Activated T-helper 2 cell treated with anti-CD3 and anti-CD28 coated beads, Interferon-gamma antibody, Interleukin-2, Interleukin-4, amounts not matched to agents 10 μg/mL and 5 μg/mL and 100 μg/mL, durations not matched to agents 14 hours and 24 hours and 36 hours (primary cell): ENCODE measurements at regions not wholly inside any gene's neighbourhood (a gene's known extent, or its start where the extent isn't known, plus 50 kb on each side); places are given as distances from the start of the nearest gene placed in this dataset.

Experiments
- DNase-seq: peaks from one replicate; pipeline ENCODE4 v3.0.0; 2021; ENCODE audit warnings: low spot score
- H3K27ac Mint-ChIP-seq: one replicate; pipeline ENCODE4 v1.8.0; 2021; ENCODE audit warnings: mixed read lengths
- H3K27me3 Mint-ChIP-seq: one replicate; pipeline ENCODE4 v1.8.0; 2021; ENCODE audit warnings: low read depth, mixed read lengths
- H3K36me3 Mint-ChIP-seq: one replicate; pipeline ENCODE4 v1.8.0; 2021; ENCODE audit warnings: low read depth, mixed read lengths
- H3K4me1 Mint-ChIP-seq: one replicate; pipeline ENCODE4 v1.8.0; 2021; ENCODE audit warnings: low read depth, mixed read lengths
- H3K4me3 Mint-ChIP-seq: one replicate; pipeline ENCODE4 v1.8.0; 2021; ENCODE audit warnings: low read depth, mild to moderate bottlenecking, moderate library complexity, mixed read lengths
- H3K9me3 Mint-ChIP-seq: one replicate; pipeline ENCODE4 v1.8.0; 2021; ENCODE audit warnings: mixed read lengths
- intact Hi-C: fragments of 100-400 bp; cut with micrococcal nuclease; formaldehyde crosslinking; loops from one replicate; pipeline ENCODE4 v1.15.1; 2023

DNA sequence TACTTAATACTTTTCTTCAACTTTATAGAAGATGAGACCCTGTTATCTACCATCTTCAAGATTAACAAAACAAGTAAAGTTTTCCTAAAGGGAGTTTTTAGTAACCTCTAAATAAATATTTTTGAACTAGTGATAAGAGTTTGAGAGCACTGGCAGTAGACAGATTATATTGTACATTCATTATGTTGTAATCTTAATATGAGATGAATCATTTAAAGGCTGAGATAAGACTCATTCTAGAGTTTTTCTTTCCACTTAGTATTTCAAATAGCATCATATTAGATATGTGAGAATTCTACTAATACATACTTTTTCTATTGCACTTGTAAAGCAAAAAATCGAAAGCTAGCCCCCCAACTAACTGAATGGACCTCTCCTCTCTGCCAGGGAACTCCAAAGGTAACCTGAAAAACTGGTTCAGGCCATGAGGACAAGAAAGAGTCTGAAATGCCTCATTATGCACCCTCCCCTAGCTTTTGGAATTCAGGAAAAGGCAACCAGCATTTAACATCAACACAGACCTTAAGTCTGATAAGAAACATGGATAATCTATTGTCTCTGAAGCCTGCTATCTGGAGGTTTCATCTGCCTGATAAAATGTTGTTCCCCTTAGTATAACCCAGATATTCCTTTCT is 875.4 kb upstream of the SLC10A2 start:
- peaks cover 20% of the 10 kb centered on the region for H3K9me3 Mint-ChIP-seq
- H3K4me3 Mint-ChIP-seq: no peak overlapping the region
- no peaks in the 10 kb centered on the region for H3K36me3 Mint-ChIP-seq
- no peak for DNase-seq
- no peaks in the 10 kb centered on the region for H3K27me3 Mint-ChIP-seq
- H3K4me1 Mint-ChIP-seq: no peaks in the 10 kb centered on the region
- intact Hi-C loops: no loop called here
- H3K27ac Mint-ChIP-seq: no peak overlapping the region

DNA sequence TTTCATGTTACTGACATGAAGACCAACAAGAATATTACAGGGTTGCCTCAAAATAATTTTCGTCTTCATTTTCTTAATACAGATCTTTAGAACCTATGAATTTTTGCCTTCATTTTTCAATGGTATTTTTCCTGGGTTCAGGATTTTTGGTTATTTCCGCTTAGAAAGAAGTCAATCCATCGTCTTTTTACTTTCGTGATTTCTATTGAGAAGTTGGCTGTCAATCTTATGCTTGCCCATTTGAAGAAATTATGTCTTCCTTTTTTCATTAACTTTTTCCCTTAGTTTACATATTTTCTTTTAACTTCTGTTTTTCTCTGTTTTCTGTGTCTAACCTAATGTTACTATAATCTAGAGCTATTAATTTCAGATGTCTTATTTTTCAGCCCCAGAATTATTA is 868.9 kb upstream of the SLC10A2 start:
- intact Hi-C loops: no loop called here
- Mint-ChIP-seq H3K27ac (no peak overlapping the region), H3K9me3 (peaks cover 9% of the 10 kb centered on the region), H3K27me3 (no peaks in the 10 kb centered on the region), H3K36me3 (no peaks in the 10 kb centered on the region), H3K4me1 (no peaks in the 10 kb centered on the region), H3K4me3 (no peak overlapping the region)
- DNase-seq: no peak

DNA sequence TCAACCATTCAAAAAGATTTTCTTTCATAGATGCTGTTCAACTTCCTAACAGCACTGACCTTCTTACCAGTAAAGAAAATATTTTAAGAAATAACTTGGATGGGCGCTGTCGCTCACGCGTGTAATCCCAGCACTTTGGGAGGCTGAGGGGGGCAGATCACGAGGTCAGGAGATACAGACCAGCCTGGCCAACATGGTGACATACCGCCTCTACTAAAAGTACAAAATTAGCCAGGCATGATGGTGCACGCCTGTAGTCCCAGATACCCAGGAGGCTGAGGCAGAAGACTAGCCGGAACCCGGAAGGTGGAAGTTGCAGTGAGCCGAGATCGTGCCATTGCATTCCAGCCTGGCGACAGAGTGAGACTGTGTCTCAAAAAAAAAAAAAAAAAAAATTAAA is 865.7 kb upstream of the SLC10A2 start:
- intact Hi-C loops: no loop called here
- no peak for DNase-seq
- Mint-ChIP-seq H3K36me3 (no peaks in the 10 kb centered on the region), H3K27me3 (no peaks in the 10 kb centered on the region), H3K9me3 (peaks cover 6% of the 10 kb centered on the region), H3K27ac (no peak overlapping the region), H3K4me1 (no peaks in the 10 kb centered on the region), H3K4me3 (no peak overlapping the region)

DNA sequence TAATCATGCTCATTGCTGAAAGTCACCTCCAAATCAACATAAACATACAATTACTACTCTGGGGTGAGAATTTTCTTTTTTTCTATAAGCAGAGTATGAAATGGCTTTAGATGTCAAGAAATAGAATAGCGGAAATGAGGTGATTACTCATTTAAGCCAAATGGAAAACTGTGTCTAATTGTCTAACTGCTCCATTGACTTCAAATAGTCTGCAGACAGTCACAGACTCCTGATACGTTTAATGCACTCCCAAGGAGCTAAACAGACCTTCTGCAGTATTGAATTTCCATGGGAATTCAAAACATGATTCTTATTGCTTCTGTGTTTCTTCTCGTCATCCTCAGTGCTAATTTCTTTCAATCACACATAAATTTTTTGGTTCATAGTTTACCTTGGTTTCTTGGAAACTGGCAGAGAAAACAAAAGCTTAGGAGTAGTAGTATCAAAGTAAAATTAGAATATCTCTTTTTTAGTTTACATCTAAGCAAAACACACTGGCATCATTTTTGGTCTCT is 865.2 kb upstream of the SLC10A2 start:
- Mint-ChIP-seq H3K9me3 (peaks cover 6% of the 10 kb centered on the region), H3K27me3 (no peaks in the 10 kb centered on the region), H3K4me3 (no peak overlapping the region), H3K27ac (no peak overlapping the region), H3K4me1 (no peaks in the 10 kb centered on the region), H3K36me3 (no peaks in the 10 kb centered on the region)
- DNase-seq: no peak
- intact Hi-C loops: no loop called here

DNA sequence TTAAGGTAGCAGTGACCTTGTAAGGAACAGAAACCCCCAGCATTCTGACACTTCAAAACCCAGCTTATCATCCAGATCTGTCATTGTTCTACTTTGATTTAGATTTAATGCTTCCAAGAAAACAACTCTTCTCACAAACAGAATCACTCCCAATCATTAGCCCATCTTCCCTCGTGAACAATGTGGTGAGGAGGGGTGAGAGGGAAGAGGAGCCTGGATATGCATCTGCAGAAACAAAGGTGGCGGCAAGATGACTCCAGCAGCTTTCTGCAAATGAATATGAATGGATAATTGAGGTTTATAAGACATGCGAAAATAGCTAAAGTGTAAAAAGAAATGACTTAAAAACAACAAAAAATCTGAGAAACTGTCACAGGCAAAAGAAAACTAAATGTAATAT is 859.9 kb upstream of the SLC10A2 start:
- intact Hi-C loops: no loop called here
- no peak for DNase-seq
- Mint-ChIP-seq H3K27me3 (no peaks in the 10 kb centered on the region), H3K27ac (no peak overlapping the region), H3K9me3 (peaks cover 23% of the 10 kb centered on the region), H3K4me3 (no peak overlapping the region), H3K36me3 (no peaks in the 10 kb centered on the region), H3K4me1 (no peaks in the 10 kb centered on the region)

DNA sequence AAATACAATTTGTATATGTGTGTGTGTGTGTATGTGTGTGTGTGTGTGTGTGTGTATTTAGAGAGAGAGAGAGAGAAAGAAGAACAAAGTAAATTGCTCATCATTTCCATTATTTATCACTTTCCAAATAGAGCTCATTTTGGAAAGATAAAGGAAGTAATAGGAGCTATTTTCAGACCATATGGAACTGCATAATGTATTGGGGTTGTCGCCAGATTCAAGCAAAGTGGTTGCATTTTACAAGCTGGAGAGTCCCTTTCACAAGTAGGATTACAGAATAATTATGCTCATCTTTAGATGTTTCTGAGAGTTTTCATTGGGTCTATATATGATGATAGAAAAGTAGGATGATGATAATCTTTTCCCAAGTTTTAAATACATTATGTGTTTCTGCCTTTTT is 842.7 kb upstream of the SLC10A2 start:
- no peak for DNase-seq
- Mint-ChIP-seq H3K4me1 (no peaks in the 10 kb centered on the region), H3K9me3 (peaks cover 9% of the 10 kb centered on the region), H3K4me3 (no peak overlapping the region), H3K27ac (no peak overlapping the region), H3K36me3 (no peaks in the 10 kb centered on the region), H3K27me3 (no peaks in the 10 kb centered on the region)
- intact Hi-C loops: no loop called here

DNA sequence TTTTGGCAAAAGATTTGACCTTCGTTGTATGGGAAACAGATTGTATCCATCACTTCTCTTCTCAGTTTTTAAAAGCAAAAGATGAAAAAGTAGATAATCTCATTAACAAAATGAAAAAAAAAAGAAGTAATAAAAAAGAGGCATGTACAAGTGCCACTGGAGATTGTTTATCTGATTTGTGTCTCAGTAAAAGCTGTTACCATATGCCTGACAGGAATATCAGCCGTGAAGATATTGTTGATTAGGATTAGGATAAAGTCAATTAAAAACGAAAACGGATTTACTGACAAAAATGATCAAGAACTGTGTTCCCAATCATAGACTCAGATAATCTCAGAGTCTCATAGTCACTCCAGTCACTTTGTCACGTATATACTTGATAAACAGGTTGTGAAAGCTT is 842.1 kb upstream of the SLC10A2 start:
- H3K36me3 Mint-ChIP-seq: no peaks in the 10 kb centered on the region
- H3K27me3 Mint-ChIP-seq: no peaks in the 10 kb centered on the region
- intact Hi-C loops: no loop called here

DNA sequence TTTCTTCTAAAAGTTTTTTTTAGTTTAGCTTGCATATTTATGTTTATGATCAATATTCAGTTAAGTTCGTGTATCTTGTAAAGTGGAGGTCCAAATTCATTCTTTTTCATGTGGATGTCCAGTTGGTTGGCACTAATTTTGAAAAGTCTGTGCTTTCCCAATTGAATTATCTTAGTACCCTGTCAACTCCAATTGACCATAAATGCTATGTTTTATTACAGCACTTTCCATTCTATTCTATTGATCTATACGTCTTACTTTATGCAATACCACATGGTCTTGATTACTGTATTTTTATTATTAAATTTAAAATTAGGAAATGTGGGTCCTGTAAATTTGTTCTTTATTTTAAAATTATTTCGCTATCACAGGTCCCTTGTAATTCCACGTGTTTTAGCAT is 837.6 kb upstream of the SLC10A2 start:
- Mint-ChIP-seq H3K27ac (no peak overlapping the region), H3K4me1 (no peaks in the 10 kb centered on the region), H3K27me3 (no peaks in the 10 kb centered on the region), H3K36me3 (no peaks in the 10 kb centered on the region), H3K9me3 (peaks cover 16% of the 10 kb centered on the region), H3K4me3 (no peak overlapping the region)
- intact Hi-C loops: no loop called here
- no peak for DNase-seq

More for the DNA sequence above, 842.1 kb upstream of the SLC10A2 start:
- Mint-ChIP-seq H3K27ac (no peak overlapping the region), H3K4me3 (no peak overlapping the region), H3K9me3 (peaks cover 9% of the 10 kb centered on the region), H3K4me1 (no peaks in the 10 kb centered on the region)
- no peak for DNase-seq

DNA sequence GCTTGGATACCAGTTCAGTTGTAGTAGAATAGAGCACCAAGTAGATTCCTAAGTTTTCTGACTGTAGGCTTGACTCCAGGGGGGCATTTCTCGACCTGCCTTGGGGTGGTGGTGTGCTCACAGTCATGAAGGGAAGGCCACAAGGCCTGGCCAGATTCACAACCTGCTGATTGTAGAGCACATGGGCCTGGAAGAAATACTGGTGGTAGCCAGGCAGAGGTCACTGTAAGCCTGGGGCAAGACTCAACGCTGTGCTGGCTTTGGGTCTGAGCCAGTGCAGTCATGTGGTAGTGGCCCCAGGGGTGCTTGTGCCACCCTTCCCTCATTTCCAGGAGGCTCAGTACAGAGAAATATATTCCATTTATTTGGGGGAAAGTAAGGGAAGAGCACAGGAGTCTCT is 832.3 kb upstream of the SLC10A2 start:
- intact Hi-C loops: no loop called here
- Mint-ChIP-seq H3K4me3 (no peak overlapping the region), H3K27ac (no peak overlapping the region), H3K9me3 (peaks cover 15% of the 10 kb centered on the region), H3K27me3 (no peaks in the 10 kb centered on the region), H3K4me1 (no peaks in the 10 kb centered on the region), H3K36me3 (no peaks in the 10 kb centered on the region)
- DNase-seq: no peak

DNA sequence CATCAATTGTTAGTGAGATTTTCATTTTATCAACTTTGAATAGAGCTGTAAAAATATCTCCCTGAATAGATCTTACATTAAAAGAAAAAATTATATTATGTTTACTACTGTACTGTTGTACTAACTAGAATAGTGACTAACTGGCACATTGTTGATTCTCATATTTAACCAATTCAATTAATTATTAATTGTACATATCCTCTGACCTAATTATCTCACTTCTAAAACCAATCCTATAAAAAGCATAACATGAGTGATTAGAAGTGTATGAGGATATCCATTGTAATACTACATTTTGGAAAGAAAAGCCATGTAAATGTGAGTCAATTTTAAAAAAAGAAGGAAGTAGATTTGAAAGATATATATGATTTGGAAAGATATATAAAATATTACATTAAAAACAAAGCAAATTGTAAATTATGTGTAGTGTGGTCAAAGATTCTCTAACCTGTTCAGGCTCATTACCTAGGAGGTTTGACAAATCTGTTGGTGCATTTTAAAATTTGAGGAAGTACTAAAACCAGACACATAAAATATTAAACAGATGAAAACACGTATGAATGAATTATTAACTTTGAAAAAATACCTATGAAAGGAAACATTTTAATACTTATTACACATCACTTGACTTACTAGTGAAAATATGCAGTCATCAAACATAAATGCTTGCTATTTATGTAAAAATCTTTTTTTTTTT is 829.8 kb upstream of the SLC10A2 start:
- Mint-ChIP-seq H3K9me3 (peaks cover 15% of the 10 kb centered on the region), H3K4me1 (no peaks in the 10 kb centered on the region), H3K36me3 (no peaks in the 10 kb centered on the region), H3K27ac (no peak overlapping the region), H3K4me3 (no peak overlapping the region), H3K27me3 (no peaks in the 10 kb centered on the region)
- DNase-seq: no peak
- intact Hi-C loops: no loop called here

DNA sequence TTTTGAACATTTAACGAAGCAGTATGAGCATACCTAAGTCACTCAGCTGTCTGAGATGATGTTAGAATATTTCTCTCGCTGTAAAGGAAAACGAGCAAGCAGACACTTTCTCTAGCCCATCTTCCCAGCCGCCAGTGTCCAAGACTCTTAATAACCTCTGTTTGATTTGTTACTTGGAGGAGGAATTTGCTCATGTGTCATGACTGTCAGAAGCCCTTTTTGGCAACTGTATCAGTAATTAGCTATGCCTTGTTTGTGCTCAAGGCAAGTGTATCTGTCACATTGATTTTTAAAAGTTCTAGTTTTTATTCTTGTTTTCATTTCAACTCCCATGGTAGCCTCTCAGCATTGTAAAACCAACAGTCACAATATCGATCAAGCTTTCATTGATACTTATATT is 828.4 kb upstream of the SLC10A2 start:
- DNase-seq: no peak
- intact Hi-C loops: no loop called here
- H3K27me3 Mint-ChIP-seq: no peaks in the 10 kb centered on the region
- no peak overlapping the region for H3K4me3 Mint-ChIP-seq
- H3K4me1 Mint-ChIP-seq: no peaks in the 10 kb centered on the region
- H3K9me3 Mint-ChIP-seq: peaks cover 8% of the 10 kb centered on the region
- H3K27ac Mint-ChIP-seq: no peak overlapping the region
- H3K36me3 Mint-ChIP-seq: no peaks in the 10 kb centered on the region

DNA sequence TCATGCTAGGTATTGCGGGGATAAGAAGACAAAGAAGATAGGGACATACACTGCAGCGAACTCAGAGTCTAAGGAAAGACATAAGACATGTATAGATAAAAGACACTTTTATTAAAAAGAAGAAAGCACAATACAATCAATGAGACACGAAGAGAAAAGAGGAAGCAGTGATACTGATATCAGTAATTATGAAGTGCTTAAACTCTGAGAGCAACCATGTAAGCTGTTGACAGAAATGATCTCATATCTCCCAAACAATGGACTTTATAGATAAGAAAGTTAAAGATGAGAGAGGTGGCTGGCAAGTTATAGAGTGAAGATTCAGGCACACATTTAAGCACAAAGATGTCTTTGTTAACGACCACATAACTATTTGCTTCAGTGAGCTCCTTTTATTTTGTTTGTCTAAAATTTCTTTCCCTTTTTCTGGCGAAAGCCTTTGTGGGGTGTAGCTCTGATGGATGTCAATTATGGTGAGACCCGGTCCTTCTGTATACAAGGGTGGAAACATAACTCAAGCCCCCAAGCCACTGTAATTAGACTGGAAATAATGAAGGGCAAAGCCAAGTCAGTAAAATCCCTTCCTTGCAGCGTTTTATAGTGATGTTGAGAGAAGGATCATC is 818.0 kb upstream of the SLC10A2 start:
- intact Hi-C loops: no loop called here
- DNase-seq: no peak
- Mint-ChIP-seq H3K4me3 (no peak overlapping the region), H3K9me3 (peaks cover 7% of the 10 kb centered on the region), H3K4me1 (no peaks in the 10 kb centered on the region), H3K27me3 (no peaks in the 10 kb centered on the region), H3K27ac (no peak overlapping the region), H3K36me3 (no peaks in the 10 kb centered on the region)

DNA sequence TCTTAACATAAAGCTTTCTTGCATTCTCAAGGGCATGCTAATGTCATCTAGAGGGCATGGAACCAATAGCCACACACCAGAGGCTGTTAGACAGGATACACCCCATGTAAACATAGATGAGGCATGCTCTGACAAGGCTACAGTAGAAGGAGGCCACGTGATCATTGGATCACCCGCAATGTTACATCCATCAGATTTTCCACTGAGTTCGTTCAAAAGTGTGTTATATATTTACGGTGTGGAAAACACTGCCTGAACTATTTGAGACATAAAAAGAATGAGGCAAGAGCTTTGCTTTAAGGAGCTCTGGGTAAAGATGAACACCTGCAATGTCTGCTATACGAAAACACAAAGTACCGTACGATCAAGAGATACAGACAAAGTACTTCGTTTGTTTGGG is 817.5 kb upstream of the SLC10A2 start:
- Mint-ChIP-seq H3K4me1 (no peaks in the 10 kb centered on the region), H3K9me3 (peaks cover 7% of the 10 kb centered on the region), H3K4me3 (no peak overlapping the region), H3K36me3 (no peaks in the 10 kb centered on the region), H3K27me3 (no peaks in the 10 kb centered on the region), H3K27ac (no peak overlapping the region)
- intact Hi-C loops: no loop called here
- no peak for DNase-seq
